UCSD-AML1 (cell line): ENCODE measurements at regions not wholly inside any gene's neighbourhood (a gene's known extent, or its start where the extent isn't known, plus 50 kb on each side); places are given as distances from the start of the nearest gene placed in this dataset.
"Not testable (repeated sequence)": the region's sequence is repeated elsewhere in the genome, so short reads cannot be mapped to it uniquely, and the experiment has no call there.

Experiments used
- DNase-seq: peaks from one replicate; lab custom pipeline; 2025; ENCODE audit not compliant: unreplicated experiment; lab: John Stamatoyannopoulos, UW

DNA sequence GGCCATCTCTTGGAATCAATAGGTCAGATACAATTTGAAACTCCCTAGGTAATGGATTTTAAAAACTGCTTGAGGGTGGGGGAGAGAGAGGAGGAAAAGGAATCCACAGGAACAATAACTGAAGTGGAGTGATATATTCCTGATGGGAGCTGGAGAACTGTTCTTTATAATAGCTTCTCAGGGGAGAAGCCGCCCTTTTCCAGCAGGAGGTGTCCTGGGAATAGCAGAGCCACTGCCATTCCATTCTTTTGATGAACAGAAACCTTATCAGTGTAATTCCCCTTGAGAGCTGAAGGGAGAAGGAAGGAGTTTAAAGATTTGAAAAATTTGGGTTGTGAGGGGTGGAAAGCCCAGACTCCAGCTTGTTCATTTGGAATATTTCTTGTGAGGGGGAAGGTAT lies 504.9 kb upstream of the DPH6 start:
- no peak for DNase-seq

DNA sequence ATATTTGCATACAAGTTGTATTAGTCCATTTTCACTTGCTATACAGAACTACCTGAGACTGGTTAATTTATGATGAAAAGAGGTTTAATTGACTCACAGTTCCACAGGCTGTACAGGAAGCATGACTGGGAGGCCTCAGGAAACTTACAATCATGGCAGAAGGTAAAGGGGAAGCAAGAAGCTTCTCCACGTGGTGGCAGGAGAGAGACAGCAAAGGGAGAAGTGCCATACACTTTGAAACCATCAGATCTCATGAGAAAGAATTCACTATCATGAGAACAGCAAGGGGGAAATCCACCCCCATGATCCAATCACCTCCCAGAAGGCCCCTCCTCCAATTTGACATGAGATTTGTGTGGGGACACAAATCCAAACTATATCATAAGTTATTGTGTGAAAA lies 506.7 kb upstream of the DPH6 start:
- DNase-seq = not testable (repeated sequence)

DNA sequence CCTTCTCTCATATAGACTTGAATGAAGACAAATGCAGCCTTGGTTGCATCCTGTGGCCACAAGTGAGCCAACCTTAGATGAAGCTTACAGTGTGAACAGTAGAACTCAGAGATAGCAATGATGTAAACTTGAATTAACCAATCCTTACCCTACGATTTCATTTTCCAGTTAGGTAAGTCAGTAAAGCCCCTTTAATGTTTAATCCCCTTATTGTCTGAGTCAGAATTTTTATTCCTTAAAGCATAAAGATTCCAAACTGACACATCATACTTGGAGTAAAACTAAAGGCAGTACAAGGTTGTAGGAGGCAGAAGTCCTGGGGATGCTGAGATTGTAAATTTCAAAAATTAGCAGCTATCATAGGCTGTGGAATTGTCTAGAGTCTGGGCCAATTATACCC lies 507.8 kb upstream of the DPH6 start:
- no peak for DNase-seq

DNA sequence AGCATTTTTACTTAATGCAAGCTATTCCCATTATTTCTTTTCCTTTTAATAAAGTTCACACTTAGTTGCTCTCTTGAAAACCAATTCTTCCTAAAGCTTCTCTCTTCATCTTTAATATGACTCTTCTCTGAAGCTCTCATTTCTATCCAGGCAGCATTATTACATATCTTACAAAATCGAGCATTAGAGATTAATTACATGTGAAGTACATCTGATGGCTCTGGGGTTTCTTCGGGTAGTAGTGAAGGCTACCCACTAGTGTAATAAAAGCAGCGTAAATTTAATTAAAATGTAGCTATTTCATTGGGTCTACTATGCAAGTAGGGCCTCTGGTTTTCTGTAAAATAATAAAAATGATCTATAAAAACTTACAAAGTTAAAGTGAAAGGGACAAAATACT lies 513.6 kb upstream of the DPH6 start:
- DNase-seq = no peak

DNA sequence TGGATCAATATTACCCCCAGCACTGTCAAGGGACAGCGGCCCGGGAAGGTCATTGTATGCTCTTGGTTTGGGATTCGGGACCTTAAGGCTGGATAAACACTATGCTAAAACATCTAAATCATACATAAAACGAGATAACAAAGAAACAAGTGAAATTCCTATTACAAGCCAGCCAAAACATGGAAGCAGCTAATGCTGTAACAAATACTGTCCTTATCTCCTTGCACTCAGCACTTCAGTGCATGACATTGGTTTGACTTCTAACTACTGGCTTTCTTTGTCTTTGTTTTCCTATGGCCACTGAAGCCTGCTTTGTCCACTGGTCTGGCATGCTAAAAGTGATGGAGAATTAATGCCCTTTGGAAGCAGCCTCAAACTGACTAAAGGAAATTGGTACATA lies 516.4 kb upstream of the DPH6 start:
- no peak for DNase-seq

DNA sequence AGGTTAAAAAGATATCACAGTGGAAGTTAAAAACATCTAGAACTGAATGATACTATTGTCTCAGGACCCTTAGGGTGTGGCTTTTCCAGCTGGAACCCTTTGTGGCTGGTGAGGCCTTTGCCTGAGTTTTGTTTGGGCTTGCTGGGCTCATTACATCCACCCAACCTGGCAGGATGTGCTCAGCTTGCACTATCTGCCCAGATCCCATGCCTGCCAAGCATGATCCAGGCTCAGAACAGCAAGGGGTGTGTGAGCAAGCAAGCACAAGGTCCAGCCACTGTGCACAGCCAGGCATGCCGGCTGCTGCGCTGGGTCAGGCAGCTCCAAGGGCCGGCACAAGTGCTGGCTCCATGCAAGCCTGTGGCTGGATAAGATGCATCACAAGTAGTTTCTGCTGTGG lies 512.7 kb upstream of the CDIN1 start:
- DNase-seq = no peak

DNA sequence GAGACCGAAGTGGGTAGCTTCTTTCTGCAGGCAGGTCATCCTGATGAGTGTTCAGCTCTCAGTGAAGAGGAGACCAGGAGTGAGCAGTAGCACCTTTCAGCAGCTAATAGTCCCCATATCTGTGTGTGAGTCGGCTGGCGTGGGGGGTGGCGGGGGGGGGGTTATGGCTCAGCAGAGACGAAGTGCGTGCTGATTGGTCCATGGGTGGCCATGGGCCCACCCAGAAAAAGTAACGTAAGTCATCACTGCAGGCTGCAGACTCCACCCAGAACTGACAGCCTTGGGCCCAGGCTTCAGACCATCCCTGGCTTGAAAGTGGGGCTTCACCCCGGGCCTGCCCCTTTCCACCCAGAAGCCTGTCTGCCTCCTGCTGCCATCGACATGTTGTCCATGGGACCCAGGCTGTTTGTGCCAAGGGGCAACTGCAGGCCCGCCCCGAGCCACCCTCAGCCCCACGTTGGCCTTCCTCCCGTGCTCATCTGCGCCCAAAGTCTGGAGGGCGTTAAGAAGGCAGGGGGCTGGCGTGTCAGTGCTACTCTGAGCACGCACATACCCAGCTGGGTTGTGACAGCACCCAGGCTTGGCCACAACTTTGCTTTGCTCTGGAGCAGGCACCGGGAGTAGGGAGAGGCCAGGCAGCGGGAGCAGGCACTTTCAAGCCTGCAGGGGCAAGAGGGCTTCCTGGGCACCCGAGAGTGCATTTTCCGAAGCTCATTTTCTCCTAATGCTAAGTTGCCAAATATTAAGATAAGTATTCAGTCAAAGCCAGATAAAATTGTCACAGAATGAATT lies 511.7 kb upstream of the CDIN1 start:
- no peak for DNase-seq

DNA sequence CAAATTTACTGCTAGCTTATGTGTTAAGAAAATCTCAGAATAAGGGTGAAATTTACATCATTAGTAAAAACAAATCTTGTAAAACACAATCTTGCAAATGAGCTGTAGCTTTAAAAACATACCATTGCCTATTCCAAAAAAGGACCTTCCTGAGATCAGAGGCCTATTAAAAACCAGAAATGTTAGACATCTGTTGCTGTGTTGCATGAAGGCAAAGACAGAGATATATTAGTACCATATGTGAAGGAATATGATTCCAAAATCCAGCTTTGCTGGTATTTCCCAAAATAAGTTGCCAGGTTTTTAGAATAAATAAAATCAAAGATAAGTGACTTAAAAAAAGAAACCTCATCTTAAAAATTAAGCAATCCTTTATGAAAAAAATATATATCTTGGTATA lies 504.1 kb upstream of the CDIN1 start:
- DNase-seq = no peak

DNA sequence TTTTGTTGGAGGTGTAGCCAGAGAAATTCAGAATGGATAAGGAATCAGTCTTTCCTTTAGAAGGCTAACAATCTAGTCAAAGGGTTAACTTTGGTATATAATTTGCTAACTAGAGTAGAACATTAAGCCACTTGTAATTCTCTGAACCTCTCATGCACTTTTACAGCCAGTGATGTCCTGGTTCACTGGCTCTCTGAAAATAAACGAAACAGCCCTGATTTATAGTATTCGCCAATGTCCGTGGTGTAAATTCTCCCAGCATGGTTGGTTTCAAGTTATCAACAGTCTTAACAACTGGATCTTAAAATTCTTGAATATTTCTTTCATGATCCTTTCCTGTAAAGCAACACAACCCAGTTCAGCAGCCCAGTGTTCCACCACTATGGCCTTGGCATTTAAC lies 500.4 kb upstream of the CDIN1 start:
- DNase-seq = no peak

DNA sequence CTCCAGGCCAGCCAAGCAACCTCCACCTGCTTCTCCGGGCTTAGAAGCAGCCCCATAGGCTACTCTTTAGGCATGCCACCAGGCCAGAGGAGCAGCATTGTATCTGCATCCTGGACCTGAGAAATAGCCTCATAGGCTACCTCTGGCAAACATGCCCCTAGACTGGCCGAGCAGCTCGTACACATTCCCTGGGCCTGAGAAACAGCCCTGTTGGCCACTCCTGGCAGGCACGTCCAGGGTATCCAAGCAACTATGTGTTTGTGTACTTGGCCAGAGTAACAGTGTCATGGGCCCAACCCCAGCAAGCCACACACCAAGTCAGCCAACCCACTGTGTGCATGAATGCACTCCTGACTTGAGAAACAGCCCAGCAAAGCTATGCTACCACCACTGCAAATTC lies 498.7 kb upstream of the CDIN1 start:
- no peak for DNase-seq

DNA sequence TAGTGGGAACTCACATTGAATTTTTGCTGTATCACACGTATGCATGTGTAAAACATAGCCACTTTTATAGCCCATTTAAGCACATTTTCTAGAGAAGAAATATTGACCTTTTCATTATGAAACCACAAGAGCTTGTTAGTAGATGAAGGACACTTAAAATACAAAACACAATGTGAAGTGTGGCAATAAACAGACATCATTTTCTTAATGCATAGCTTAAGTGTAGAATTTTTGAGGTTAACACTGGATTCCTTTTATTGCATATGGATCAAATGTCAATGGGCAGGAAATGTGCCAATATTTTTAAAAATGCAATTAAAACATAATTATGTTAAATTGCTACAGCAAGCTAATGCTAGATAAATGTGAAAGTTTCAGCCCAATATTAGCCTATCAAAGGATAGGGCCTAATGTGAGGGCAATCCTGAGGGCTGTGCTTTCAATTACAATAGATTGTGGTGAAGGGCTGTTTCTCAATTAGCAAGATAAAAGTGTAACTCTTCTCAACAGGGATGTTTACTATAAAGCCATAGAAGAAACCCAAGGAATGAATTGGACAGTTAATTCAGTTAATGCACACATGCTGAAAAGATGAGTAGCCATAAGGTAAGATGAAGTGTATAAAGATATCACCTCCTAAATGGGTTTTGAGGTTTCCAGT lies 489.0 kb upstream of the CDIN1 start:
- no peak for DNase-seq

DNA sequence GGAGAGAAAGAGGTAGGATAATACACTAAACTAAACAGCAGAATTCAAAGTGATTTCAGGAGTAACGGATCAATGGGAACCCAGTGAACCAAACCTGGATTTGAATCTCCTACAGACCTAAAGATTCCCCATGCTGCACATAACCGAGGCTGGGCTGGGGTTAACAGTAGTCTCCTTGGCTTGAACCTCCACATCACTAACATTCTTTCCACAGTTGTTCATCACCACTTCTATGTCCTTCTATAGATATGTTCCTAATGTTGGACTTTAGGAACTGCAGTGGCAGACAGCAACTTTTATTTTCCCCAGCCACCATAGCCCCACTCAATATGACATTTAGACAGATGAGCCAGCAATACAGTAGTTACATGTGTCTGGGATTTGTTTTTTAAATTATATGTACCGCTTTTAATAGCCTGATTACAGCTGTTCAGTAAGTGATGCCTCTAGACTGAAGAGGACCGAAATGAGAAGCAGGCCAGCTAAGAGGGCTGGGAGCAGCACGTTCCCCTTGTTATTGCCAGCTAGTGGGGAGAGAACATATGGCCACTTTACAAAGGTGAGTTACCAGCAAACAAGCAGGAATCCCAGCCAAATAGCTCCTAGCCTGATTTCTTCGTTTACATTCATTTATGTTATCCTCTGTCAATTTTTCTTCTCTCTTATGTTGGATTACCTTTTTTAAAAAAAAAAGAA lies 472.6 kb upstream of the CDIN1 start:
- no peak for DNase-seq

DNA sequence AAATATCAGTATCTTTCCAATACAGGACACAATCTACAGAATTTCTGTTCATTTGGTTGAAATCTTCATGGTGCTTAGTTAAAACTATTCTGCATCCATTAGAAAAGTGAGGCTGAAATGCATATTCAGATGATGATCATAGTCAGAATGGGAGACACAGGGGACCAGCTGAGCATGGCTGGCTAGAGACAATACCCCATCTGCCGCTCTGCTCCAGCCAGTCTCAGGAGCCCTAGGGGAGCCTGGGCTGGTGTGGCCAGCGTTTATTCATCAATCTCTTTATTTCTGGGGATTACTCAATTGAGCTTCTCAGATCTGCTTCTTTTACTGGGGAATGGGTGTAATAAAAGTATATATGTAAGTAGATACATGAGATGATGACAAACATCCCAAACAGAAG lies 470.9 kb upstream of the CDIN1 start:
- DNase-seq = no peak

DNA sequence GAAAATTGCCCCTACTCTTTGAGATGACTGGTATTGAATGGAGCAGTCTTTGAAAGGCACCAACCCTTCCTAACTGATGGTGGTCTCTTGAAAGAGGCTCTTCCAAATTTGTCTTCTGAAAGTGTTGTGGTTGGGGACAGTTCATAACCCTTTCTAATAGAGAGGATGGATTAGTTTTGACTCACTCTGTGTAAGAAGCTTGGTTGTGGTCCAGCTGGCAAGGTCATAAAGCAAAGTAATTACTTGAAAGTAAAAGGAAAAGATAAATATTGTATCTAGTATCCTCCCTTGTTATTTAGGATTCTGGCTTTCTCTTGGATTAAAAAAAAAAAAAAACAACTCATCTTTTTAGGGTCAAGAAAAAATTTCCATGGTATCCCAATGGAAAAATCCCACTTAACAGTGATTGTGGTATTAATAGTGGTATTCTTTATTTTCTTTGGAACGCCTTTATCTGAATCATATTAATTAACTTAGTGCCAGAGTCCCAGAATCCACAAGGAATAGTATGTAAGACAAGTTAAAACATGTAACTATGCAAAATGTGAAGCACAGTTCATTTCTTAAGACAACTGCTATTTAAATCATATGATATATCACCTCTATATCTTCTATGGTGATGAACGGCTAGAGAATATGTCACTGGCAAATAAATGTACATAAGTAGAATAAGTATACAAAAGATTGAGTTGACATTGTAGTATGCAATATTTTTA lies 469.3 kb upstream of the CDIN1 start:
- DNase-seq = no peak

DNA sequence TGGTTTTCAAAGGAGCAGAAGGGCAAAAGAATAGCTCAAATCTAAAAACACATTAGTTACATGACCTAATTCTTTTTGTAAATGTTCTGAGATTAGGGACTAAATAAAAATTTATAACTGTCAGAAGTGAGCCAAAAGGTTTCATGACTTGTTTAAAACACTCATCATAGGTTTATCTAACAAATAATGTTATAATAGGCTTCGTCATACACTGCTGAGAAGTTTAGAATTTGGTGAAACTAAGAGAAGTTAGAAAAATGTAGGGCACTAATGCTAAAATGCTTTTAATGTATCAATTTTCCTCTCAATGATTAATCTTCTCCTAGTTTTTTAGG lies 468.8 kb upstream of the CDIN1 start:
- no peak for DNase-seq

DNA sequence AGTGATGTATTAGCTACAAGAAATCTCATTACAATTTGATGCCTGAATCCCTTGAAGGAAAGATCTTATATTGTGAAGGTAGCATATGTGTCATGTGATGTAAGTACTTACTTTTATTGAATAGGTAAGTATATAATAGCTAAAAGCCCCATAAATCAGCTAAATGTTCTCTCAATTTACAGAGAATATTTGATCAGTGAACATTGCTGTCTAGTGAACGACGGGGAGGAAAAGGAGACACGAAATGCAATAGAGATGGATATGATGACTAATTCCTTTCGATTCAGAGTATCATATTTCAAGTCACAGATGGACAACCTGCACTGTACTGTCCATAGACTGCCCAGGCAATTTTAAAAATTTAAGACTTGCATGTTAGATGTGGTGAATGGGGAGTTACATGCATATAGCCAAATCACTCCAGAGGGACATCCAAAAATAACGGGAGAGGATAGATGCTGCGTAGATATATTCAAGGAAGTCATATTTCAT lies 462.1 kb upstream of the CDIN1 start:
- DNase-seq = no peak

DNA sequence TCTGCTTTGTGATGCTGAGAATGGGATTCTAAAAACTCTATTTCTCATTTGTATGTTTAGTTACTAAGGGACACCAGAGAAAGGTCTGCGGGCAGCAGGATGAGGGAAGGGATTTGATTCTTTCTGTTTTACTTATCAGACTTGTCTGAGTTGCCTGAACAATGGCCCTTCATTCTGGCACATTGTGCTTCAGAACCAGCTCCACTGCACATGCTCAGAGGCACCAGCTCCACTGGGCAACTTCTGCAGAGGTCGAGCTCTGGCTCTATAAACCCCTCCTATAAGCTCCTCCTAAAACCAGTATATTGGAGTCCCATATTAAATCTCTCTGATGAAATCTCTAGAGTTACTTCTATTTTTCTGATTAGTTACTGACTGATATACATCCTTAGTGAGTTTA lies 453.2 kb upstream of the CDIN1 start:
- no peak for DNase-seq

DNA sequence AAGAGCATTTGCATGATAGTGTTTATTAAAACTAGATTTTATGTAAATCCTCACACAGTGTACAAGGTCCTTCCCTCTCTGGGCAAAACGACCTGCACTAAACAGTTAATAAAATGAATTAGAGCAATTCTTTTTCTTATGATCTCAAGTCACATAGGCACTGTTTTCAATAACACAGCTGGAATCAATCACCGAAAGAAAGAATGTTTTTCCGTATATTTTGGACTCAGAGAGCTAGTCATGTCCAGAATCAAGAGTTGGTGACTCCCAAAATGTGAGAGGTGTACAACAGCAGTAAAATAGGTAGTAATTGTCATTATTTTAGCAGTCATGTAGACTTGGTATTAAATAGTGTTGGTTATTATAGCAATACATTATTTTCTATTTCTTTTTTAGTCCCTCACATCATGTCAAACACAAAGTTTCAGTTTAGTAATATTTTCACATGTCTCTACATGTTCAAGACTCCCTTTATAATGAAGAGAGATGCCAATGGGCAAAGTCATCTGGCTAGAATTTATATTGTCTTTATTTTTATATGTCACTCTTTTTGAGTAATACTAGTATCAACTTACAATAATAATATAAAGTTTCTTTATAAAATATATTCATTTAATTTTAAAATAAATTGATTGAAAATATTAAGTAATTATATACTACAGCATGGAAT lies 448.6 kb upstream of the CDIN1 start:
- no peak for DNase-seq

DNA sequence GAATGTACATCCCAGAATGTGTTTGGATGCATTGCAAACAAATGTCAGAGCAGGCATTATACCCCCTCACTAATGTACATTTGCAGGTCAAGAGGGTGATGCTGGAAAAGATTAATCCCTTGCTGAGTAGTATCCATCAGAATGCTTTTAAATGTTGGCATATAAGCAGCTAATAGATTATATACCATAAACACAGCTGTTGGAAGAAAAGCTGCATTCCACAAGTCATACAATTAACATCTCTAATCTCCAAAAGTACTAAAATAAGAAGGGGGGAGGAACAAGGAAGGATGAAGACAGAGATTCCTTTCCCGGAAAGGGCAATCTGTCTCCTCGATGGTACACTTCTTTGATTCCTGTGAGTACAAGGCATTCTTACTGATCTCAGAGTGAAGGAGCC lies 445.7 kb upstream of the CDIN1 start:
- no peak for DNase-seq

DNA sequence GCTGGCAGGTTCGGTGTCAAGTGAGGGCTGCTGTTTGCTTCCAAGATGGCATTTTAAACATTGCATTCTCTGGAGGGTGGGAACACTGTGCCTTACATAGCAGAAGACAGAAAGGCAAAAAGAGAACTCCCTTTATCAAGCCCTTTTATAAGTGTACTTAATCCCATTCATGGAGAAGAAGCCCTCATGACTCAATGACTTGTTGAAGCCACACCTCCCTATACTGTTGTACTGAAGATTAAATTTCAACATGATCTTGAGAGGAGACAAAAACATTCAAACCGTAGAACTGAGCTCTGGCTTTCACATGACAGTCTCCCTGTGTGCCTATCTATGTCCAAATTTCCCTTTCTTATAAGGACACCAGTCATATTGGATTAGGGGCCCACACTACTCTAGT lies 443.4 kb upstream of the CDIN1 start:
- no peak for DNase-seq

DNA sequence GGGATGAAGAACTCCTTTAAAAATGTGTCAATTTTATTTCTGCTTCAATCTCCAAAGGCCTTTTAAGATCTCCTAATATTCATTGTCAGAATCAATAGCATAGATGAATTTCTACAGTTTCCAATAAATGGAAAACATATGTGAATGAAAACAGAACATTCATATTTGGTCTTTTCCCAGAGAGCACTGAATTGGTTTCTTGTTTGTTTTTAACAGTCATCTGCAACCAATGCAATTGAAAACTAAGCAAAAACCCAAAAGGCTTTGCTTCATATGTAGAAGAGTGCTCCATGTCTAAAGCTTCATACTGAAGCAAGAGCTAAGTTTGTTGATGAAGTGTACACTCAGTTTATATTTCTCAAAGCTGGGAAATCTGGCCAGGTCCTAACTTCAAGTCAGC lies 426.5 kb upstream of the CDIN1 start:
- no peak for DNase-seq
